ENCODE measurements at regions not wholly inside any gene's neighbourhood (a gene's known extent, or its start where the extent isn't known, plus 50 kb on each side); places are given as distances from the start of the nearest gene placed in this dataset.

DNA sequence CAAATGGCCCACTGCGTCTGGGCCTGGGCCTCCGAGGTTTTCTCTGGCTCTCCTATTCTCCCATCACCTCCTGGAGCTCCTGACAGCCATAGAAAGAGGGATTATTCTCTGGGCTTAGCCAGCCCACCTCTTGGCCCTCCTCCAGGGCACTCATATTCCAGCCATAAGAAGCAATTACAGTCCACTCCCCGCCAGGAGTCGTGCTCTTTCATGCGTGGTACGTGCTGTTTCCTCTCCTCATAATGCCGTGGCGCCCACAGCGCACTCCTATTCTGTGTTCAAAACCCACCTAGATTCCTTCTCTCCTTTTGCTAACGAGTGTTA lies 240.8 kb upstream of the ZNF462 start:
- TF ChIP-seq, protein P1, sequence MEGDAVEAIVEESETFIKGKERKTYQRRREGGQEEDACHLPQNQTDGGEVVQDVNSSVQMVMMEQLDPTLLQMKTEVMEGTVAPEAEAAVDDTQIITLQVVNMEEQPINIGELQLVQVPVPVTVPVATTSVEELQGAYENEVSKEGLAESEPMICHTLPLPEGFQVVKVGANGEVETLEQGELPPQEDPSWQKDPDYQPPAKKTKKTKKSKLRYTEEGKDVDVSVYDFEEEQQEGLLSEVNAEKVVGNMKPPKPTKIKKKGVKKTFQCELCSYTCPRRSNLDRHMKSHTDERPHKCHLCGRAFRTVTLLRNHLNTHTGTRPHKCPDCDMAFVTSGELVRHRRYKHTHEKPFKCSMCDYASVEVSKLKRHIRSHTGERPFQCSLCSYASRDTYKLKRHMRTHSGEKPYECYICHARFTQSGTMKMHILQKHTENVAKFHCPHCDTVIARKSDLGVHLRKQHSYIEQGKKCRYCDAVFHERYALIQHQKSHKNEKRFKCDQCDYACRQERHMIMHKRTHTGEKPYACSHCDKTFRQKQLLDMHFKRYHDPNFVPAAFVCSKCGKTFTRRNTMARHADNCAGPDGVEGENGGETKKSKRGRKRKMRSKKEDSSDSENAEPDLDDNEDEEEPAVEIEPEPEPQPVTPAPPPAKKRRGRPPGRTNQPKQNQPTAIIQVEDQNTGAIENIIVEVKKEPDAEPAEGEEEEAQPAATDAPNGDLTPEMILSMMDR (IDR thresholded peaks at IDR 0.05; ENCODE audit: low read length): no peak
- TF ChIP-seq EZH2 (optimal IDR thresholded peaks at IDR 0.05; ENCODE audit: low read depth, low read length) (no peak), EZH2phosphoT487 (IDR thresholded peaks at IDR 0.05; ENCODE audit: low read length) (no peak)

All from MM.1S (cell line).